ENCODE measurements at regions not wholly inside any gene's neighbourhood (a gene's known extent, or its start where the extent isn't known, plus 50 kb on each side); places are given as distances from the start of the nearest gene placed in this dataset.
A peak's percentile ranks its signal among the peaks of the same experiment; 100 is the strongest.
"Not testable (repeated sequence)": the region's sequence is repeated elsewhere in the genome, so short reads cannot be mapped to it uniquely, and the experiment has no call there.

GRCh38 chr6:134810402-134810801 lies 139.5 kb downstream of the ALDH8A1 start:
- TF ChIP-seq CTCF (IDR thresholded peaks at IDR 0.05; ENCODE audit: low read depth, low read length, missing control alignments) = no peak
- H3K4me3 ChIP-seq (ENCODE audit: low read depth, low read length) = no peak overlapping the region
- in situ Hi-C loops (cut with HindIII; ENCODE audit: low sequenced_read_pairs) = no loop called here
- no peak for DNase-seq (ENCODE audit: low read depth)

GRCh38 chr6:134809130-134809529 lies 140.8 kb downstream of the ALDH8A1 start:
- no peak overlapping the region for H3K4me3 ChIP-seq (ENCODE audit: low read depth, low read length)
- in situ Hi-C loops (cut with HindIII; ENCODE audit: low sequenced_read_pairs) = no loop called here
- peak; percentile 58 for DNase-seq (ENCODE audit: low read depth)
- no peak for TF ChIP-seq CTCF (IDR thresholded peaks at IDR 0.05; ENCODE audit: low read depth, low read length, missing control alignments)

GRCh38 chr6:134806180-134806798 lies 143.6 kb downstream of the ALDH8A1 start:
- in situ Hi-C loops (cut with HindIII; ENCODE audit: low sequenced_read_pairs) = no loop called here
- no peak for TF ChIP-seq CTCF (IDR thresholded peaks at IDR 0.05; ENCODE audit: low read depth, low read length, missing control alignments)
- H3K4me3 ChIP-seq (ENCODE audit: low read depth, low read length) = no peak overlapping the region
- no peak for DNase-seq (ENCODE audit: low read depth)

GRCh38 chr6:134805168-134805567 lies 144.7 kb downstream of the ALDH8A1 start:
- TF ChIP-seq CTCF (IDR thresholded peaks at IDR 0.05; ENCODE audit: low read depth, low read length, missing control alignments) = no peak
- in situ Hi-C loops (cut with HindIII; ENCODE audit: low sequenced_read_pairs) = no loop called here
- no peak overlapping the region for H3K4me3 ChIP-seq (ENCODE audit: low read depth, low read length)

GRCh38 chr6:134804311-134804710 lies 145.6 kb downstream of the ALDH8A1 start:
- H3K4me3 ChIP-seq (ENCODE audit: low read depth, low read length); DNase-seq (ENCODE audit: low read depth); in situ Hi-C loops (cut with HindIII; ENCODE audit: low sequenced_read_pairs): not testable (repeated sequence)

More at GRCh38 chr6:134805168-134805567, 144.7 kb downstream of the ALDH8A1 start:
- DNase-seq (ENCODE audit: low read depth) = no peak

GRCh38 chr6:134802426-134803058 lies 147.4 kb downstream of the ALDH8A1 start:
- in situ Hi-C loops (cut with HindIII; ENCODE audit: low sequenced_read_pairs) = no loop called here
- TF ChIP-seq CTCF (IDR thresholded peaks at IDR 0.05; ENCODE audit: low read depth, low read length, missing control alignments) = no peak
- no peak for DNase-seq (ENCODE audit: low read depth)
- H3K4me3 ChIP-seq (ENCODE audit: low read depth, low read length) = no peak overlapping the region

GRCh38 chr6:134797400-134798113 lies 152.3 kb downstream of the ALDH8A1 start:
- no peak overlapping the region for H3K4me3 ChIP-seq (ENCODE audit: low read depth, low read length)
- no peak for DNase-seq (ENCODE audit: low read depth)
- in situ Hi-C loops (cut with HindIII; ENCODE audit: low sequenced_read_pairs) = no loop called here
- TF ChIP-seq CTCF (IDR thresholded peaks at IDR 0.05; ENCODE audit: low read depth, low read length, missing control alignments) = no peak
